Muscle layer of colon (tissue), 2 donors: ENCODE measurements at regions not wholly inside any gene's neighbourhood (a gene's known extent, or its start where the extent isn't known, plus 50 kb on each side); places are given as distances from the start of the nearest gene placed in this dataset.
A peak's percentile ranks its signal among the peaks of the same experiment; 100 is the strongest.

Source experiments
- H3K27ac ChIP-seq: one replicate; pipeline ENCODE4 v1.7.0; 2013; ENCODE audit warnings: low read depth, mild to moderate bottlenecking, low read length, moderate library complexity
- H3K27me3 ChIP-seq, 2 donors: one replicate each; pipeline ENCODE4 v1.7.0; 2013; ENCODE audit warnings: low read length in 2 of 2, mild to moderate bottlenecking in 2 of 2; ENCODE audit not compliant: insufficient read depth in 2 of 2, control insufficient read depth in 1 of 2
- H3K36me3 ChIP-seq: one replicate; pipeline ENCODE4 v1.7.0; 2013; ENCODE audit warnings: mild to moderate bottlenecking, low read length; ENCODE audit not compliant: insufficient read depth
- H3K4me1 ChIP-seq: one replicate; pipeline ENCODE4 v1.7.0; 2013; ENCODE audit warnings: mild to moderate bottlenecking, low read length; ENCODE audit not compliant: insufficient read depth
- H3K4me3 ChIP-seq, 2 donors: one replicate each; pipeline ENCODE4 v1.7.0; 2013; ENCODE audit warnings: low read length in 2 of 2, low read depth in 1 of 2, mild to moderate bottlenecking in 1 of 2, moderate library complexity in 1 of 2
- H3K9ac ChIP-seq: one replicate; pipeline ENCODE4 v1.7.0; 2013; ENCODE audit warnings: low read length
- H3K9me3 ChIP-seq: one replicate; pipeline ENCODE4 v1.7.0; 2013; ENCODE audit warnings: mild to moderate bottlenecking, low read length
- donor health status: abdominal sarcoma.
- donor health status: Adenocarcinoma of cecum.

GRCh38 chr13:33340631-33341030 lies 55.1 kb upstream of the STARD13 start:
- H3K9ac ChIP-seq, result no peak overlapping the region
- no peak overlapping the region for H3K27ac ChIP-seq
- H3K4me3 ChIP-seq, result no peak overlapping the region
- H3K4me1 ChIP-seq, result peaks cover 4% of the 10 kb centered on the region
- no peaks in the 10 kb centered on the region for H3K27me3 ChIP-seq
- H3K9me3 ChIP-seq, result no peaks in the 10 kb centered on the region
- no peaks in the 10 kb centered on the region for H3K36me3 ChIP-seq

GRCh38 chr13:33341861-33342452 lies 56.4 kb upstream of the STARD13 start:
- no peak overlapping the region for H3K27ac ChIP-seq
- H3K9me3 ChIP-seq, result no peaks in the 10 kb centered on the region
- no peaks in the 10 kb centered on the region for H3K27me3 ChIP-seq
- no peak overlapping the region for H3K9ac ChIP-seq
- no peak overlapping the region for H3K4me3 ChIP-seq
- peaks cover 4% of the 10 kb centered on the region for H3K4me1 ChIP-seq
- no peaks in the 10 kb centered on the region for H3K36me3 ChIP-seq

- Histone ChIP-seq H3K9me3 (no peaks in the 10 kb centered on the region), H3K36me3 (no peaks in the 10 kb centered on the region), H3K9ac (no peak overlapping the region), H3K4me3 (no peak overlapping the region), H3K27me3 (no peaks in the 10 kb centered on the region), H3K4me1 (peaks cover 20% of the 10 kb centered on the region), H3K27ac (no peak overlapping the region)
These were observed 60.3 kb upstream of the STARD13 start for GRCh38 chr13:33345842-33346241.

GRCh38 chr13:33347861-33348260 lies 62.3 kb upstream of the STARD13 start:
- Histone ChIP-seq H3K4me3 (no peak overlapping the region), H3K27ac (no peak overlapping the region), H3K9ac (no peak overlapping the region), H3K36me3 (no peaks in the 10 kb centered on the region), H3K4me1 (peaks cover 16% of the 10 kb centered on the region), H3K9me3 (no peaks in the 10 kb centered on the region), H3K27me3 (no peaks in the 10 kb centered on the region)

- peaks cover 16% of the 10 kb centered on the region for H3K4me1 ChIP-seq
- H3K9ac ChIP-seq, result no peak overlapping the region
- H3K27me3 ChIP-seq, result no peaks in the 10 kb centered on the region
- H3K4me3 ChIP-seq, result no peak overlapping the region
- peak overlapping the region; percentile 13 for H3K27ac ChIP-seq
- no peaks in the 10 kb centered on the region for H3K36me3 ChIP-seq
- H3K9me3 ChIP-seq, result no peaks in the 10 kb centered on the region
These were observed 62.8 kb upstream of the STARD13 start for GRCh38 chr13:33348366-33348765.

- H3K9ac ChIP-seq, result peak overlapping the region; percentile 81
- H3K4me3 ChIP-seq, result peak overlapping the region; percentile 82 to 88
- peak overlapping the region; percentile 83 for H3K27ac ChIP-seq
- no peaks in the 10 kb centered on the region for H3K36me3 ChIP-seq
- H3K27me3 ChIP-seq, result no peaks in the 10 kb centered on the region
- peaks cover 16% of the 10 kb centered on the region for H3K4me1 ChIP-seq
- H3K9me3 ChIP-seq, result no peaks in the 10 kb centered on the region
These were observed 63.9 kb upstream of the STARD13 start for GRCh38 chr13:33349288-33349985.

GRCh38 chr13:33349986-33350826 lies 64.7 kb upstream of the STARD13 start:
- Histone ChIP-seq H3K9me3 (no peaks in the 10 kb centered on the region), H3K27me3 (no peaks in the 10 kb centered on the region), H3K9ac (peak overlapping the region; percentile 81), H3K27ac (peak overlapping the region; percentile 83), H3K4me3 (peak overlapping the region; percentile 82 to 88), H3K36me3 (no peaks in the 10 kb centered on the region), H3K4me1 (peaks cover 16% of the 10 kb centered on the region)

GRCh38 chr13:33351319-33351718 lies 65.8 kb upstream of the STARD13 start:
- Histone ChIP-seq H3K9me3 (no peaks in the 10 kb centered on the region), H3K27ac (no peak overlapping the region), H3K4me3 (no peak overlapping the region), H3K27me3 (no peaks in the 10 kb centered on the region), H3K4me1 (peaks cover 16% of the 10 kb centered on the region), H3K9ac (no peak overlapping the region), H3K36me3 (no peaks in the 10 kb centered on the region)

- Histone ChIP-seq H3K36me3 (no peaks in the 10 kb centered on the region), H3K27me3 (no peaks in the 10 kb centered on the region), H3K4me1 (peaks cover 16% of the 10 kb centered on the region), H3K9me3 (no peaks in the 10 kb centered on the region), H3K4me3 (no peak overlapping the region), H3K9ac (no peak overlapping the region), H3K27ac (peak overlapping the region; percentile 10)
These were observed 66.5 kb upstream of the STARD13 start for GRCh38 chr13:33352041-33352440.

GRCh38 chr13:33352526-33352925 lies 67.0 kb upstream of the STARD13 start:
- H3K27me3 ChIP-seq, result no peaks in the 10 kb centered on the region
- H3K9me3 ChIP-seq, result no peaks in the 10 kb centered on the region
- no peak overlapping the region for H3K4me3 ChIP-seq
- H3K36me3 ChIP-seq, result no peaks in the 10 kb centered on the region
- H3K4me1 ChIP-seq, result peaks cover 16% of the 10 kb centered on the region
- H3K27ac ChIP-seq, result peak overlapping the region; percentile 10
- no peak overlapping the region for H3K9ac ChIP-seq

GRCh38 chr13:33353210-33353609 lies 67.7 kb upstream of the STARD13 start:
- Histone ChIP-seq H3K9ac (no peak overlapping the region), H3K27ac (no peak overlapping the region), H3K9me3 (no peaks in the 10 kb centered on the region), H3K27me3 (no peaks in the 10 kb centered on the region), H3K4me1 (peaks cover 9% of the 10 kb centered on the region), H3K36me3 (no peaks in the 10 kb centered on the region), H3K4me3 (no peak overlapping the region)
